Spleen (tissue), 11 donors: ENCODE measurements at regions not wholly inside any gene's neighbourhood (a gene's known extent, or its start where the extent isn't known, plus 50 kb on each side); places are given as distances from the start of the nearest gene placed in this dataset.

Experiments used
- DNase-seq: peaks from one replicate; pipeline ENCODE4 v3.0.0-alpha.2; 2020
- H3K27ac ChIP-seq, 8 donors: fragments of 200-600 bp; sonication (generic) in 7 of 8; 1 replicate in 4 of 8; 2 replicates in 4 of 8; pipeline versions ENCODE4 v1.5.0 to v1.8.0; 2016 to 2021; ENCODE audit warnings: inconsistent platforms in 4 of 8, mild to moderate bottlenecking in 4 of 8, moderate library complexity in 1 of 8
- H3K27me3 ChIP-seq, 7 donors: fragments of 200-600 bp; sonication (generic) in 6 of 7; replicated peaks in 1 of 7; 1 replicate in 4 of 7; 2 replicates in 3 of 7; pipeline versions ENCODE4 v1.5.0 to v1.8.0; 2016 to 2021; ENCODE audit warnings: inconsistent platforms in 3 of 7, mild to moderate bottlenecking in 1 of 7
- H3K36me3 ChIP-seq, 6 donors: fragments of 200-600 bp; sonication (generic) in 5 of 6; 1 replicate in 4 of 6; 2 replicates in 2 of 6; pipeline versions ENCODE4 v1.5.0 to v1.8.0; 2016 to 2021; ENCODE audit warnings: inconsistent platforms in 2 of 6
- H3K4me1 ChIP-seq, 6 donors: fragments of 200-600 bp; sonication (generic) in 5 of 6; 1 replicate in 3 of 6; 2 replicates in 3 of 6; pipeline versions ENCODE4 v1.5.0 to v1.8.0; 2016 to 2021; ENCODE audit warnings: inconsistent platforms in 3 of 6
- H3K4me3 ChIP-seq, 8 donors: fragments of 200-600 bp; sonication (generic) in 7 of 8; 1 replicate in 4 of 8; 2 replicates in 4 of 8; pipeline versions ENCODE4 v1.5.0 to v1.8.0; 2016 to 2021; ENCODE audit warnings: inconsistent platforms in 4 of 8, mild to moderate bottlenecking in 4 of 8, moderate library complexity in 2 of 8
- H3K9me3 ChIP-seq, 8 donors: fragments of 200-600 bp; sonication (generic) in 7 of 8; 1 replicate in 4 of 8; 2 replicates in 4 of 8; pipeline versions ENCODE4 v1.5.0 to v1.8.0; 2016 to 2021; ENCODE audit warnings: inconsistent platforms in 4 of 8
- POLR2A ChIP-seq, 3 donors: fragments of 450-650 bp; IDR thresholded peaks; one replicate each; pipeline ENCODE4 v1.5.1; 2017; ENCODE audit warnings: antibody characterized with exemption in 3 of 3, mild to moderate bottlenecking in 1 of 3
- POLR2AphosphoS5 ChIP-seq, 3 donors: sonication (generic); formaldehyde crosslinking; IDR thresholded peaks; one replicate each; pipeline ENCODE4 v1.5.1; 2017; ENCODE audit warnings: antibody characterized with exemption in 3 of 3
- WGBS, 5 donors: extraction: QIAGEN DNeasy Blood & Tissue Kit in 3 of 5; methylation state at CpG; one replicate each; pipeline versions ENCODE4 v1.1.5 to v1.1.7; 2013 to 2018; 5-methylcytosine and 5-hydroxymethylcytosine counted together
- intact Hi-C: fragments of 100-400 bp; cut with DNase I; formaldehyde crosslinking; loops from one replicate; pipeline ENCODE4 v1.15.0; 2023; ENCODE audit warnings: low total_unique reads
- TF ChIP-seq, protein P1 (sequence below), 11 experiments: fragments of 200-600 bp in 7 of 11; fragments of 450-650 bp in 4 of 11; sonication (generic) in 4 of 11; IDR thresholded peaks in 8 of 11; conservative IDR thresholded peaks in 3 of 11; 1 replicate in 7 of 11; 2 replicates in 4 of 11; pipeline versions ENCODE4 v1.4.0 to v1.8.0; 2016 to 2021; ENCODE audit warnings: antibody characterized with exemption in 11 of 11, inconsistent platforms in 4 of 11, mild to moderate bottlenecking in 1 of 11
- donor health status: healthy with polysubstance abuse.
- donor health status: DM: no; HTN: no; CAD: no; lungs with moderate emphysema.
- donor health status: DM: no; HTN: no; CAD: no.
- donor health status: Bipolar disorder and iron deficiency.
- donor health status: healthy.
- donor health status: DM: no; HTN: no; CAD: no.
- donor health status: DM: yes; HTN: yes; CAD: no.

DNA sequence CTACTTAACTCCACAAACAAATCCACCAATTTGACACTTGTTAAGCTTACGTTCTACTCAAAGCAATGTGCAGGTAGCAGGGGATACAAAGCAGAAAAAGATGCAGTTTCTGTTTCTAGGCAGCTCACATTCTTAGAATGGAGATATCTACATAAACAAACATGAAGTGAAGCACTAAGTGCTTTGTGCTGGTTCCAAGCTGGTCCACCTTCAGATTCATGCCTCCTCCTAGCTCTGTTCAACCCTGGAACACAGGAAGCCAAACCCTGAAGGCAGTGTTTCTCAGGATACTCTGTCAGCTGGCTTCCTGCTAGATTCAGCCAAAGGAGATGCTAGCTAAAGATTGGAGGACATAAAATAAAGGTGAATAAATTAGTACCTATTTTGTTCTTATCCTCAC, 55.3 kb upstream of the NOL4 start:
- Histone ChIP-seq H3K4me1 (no peaks in the 10 kb centered on the region), H3K9me3 (no peaks in the 10 kb centered on the region), H3K27ac (no peak overlapping the region), H3K27me3 (no peaks in the 10 kb centered on the region), H3K4me3 (no peak overlapping the region), H3K36me3 (no peaks in the 10 kb centered on the region)
- TF ChIP-seq POLR2AphosphoS5 (IDR thresholded peaks at IDR 0.05), result no peak
- TF ChIP-seq, protein P1, sequence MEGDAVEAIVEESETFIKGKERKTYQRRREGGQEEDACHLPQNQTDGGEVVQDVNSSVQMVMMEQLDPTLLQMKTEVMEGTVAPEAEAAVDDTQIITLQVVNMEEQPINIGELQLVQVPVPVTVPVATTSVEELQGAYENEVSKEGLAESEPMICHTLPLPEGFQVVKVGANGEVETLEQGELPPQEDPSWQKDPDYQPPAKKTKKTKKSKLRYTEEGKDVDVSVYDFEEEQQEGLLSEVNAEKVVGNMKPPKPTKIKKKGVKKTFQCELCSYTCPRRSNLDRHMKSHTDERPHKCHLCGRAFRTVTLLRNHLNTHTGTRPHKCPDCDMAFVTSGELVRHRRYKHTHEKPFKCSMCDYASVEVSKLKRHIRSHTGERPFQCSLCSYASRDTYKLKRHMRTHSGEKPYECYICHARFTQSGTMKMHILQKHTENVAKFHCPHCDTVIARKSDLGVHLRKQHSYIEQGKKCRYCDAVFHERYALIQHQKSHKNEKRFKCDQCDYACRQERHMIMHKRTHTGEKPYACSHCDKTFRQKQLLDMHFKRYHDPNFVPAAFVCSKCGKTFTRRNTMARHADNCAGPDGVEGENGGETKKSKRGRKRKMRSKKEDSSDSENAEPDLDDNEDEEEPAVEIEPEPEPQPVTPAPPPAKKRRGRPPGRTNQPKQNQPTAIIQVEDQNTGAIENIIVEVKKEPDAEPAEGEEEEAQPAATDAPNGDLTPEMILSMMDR (IDR thresholded peaks at IDR 0.05 in 8 of 11, conservative IDR thresholded peaks at IDR 0.05 in 3 of 11), result no peak
- no peak for TF ChIP-seq POLR2A (IDR thresholded peaks at IDR 0.05)
- no peak for DNase-seq
- 55 to 93% (median 79%) methylated on average over 1 of the region's 1 CpG for WGBS, 5 donors
- intact Hi-C loops, result no loop called here

DNA sequence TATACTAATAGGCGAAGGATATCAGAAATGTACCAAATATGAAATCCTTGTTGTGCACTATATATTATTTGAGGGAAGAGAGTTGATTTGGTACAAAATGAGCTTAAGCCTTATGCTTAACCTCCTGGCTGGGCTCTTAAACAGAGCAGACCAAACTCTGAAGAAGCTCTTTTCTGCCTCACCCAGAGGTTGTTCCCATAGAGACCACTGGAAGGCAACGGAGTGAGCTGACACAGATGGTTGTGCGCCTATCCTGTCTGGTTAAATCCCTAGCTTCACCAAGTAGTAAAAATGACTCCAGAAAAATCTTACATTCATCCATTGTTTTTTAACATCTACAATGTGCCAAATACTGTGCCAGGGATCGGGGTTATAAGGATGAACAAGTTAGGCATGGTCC, 55.9 kb upstream of the NOL4 start:
- no peaks in the 10 kb centered on the region for H3K4me1 ChIP-seq
- DNase-seq, result no peak
- H3K9me3 ChIP-seq, result no peaks in the 10 kb centered on the region
- H3K27ac ChIP-seq, result no peak overlapping the region
- intact Hi-C loops, result no loop called here
- no peaks in the 10 kb centered on the region for H3K36me3 ChIP-seq
- TF ChIP-seq POLR2AphosphoS5 (IDR thresholded peaks at IDR 0.05) (no peak), POLR2A (IDR thresholded peaks at IDR 0.05) (no peak)
- TF ChIP-seq, protein P1 (IDR thresholded peaks at IDR 0.05 in 8 of 11, conservative IDR thresholded peaks at IDR 0.05 in 3 of 11), result no peak
- H3K27me3 ChIP-seq, result no peaks in the 10 kb centered on the region
- WGBS, 5 donors, result 76 to 86% (median 82%) methylated on average over 4 of the region's 4 CpGs
- no peak overlapping the region for H3K4me3 ChIP-seq

DNA sequence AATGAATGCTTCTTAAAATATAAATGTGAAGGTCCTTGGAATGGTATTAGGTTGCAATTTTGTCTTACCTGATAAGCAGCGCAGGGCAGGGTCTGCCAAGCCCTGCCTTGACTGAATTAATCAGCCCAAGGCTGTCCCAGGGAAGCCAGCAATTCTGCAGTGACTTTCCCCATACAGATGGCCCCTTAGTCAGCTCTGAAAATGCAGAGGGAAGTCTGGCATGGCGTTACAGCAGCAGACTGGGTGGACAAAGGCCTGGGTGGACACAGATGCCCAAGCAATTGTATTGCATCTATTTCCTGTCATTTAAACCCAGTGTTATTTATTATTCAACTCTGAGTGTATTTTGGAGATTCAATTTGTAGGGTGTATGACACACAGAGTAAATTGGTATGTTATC, 56.6 kb upstream of the NOL4 start:
- TF ChIP-seq POLR2AphosphoS5 (IDR thresholded peaks at IDR 0.05) (no peak), POLR2A (IDR thresholded peaks at IDR 0.05) (no peak)
- TF ChIP-seq, protein P1 (IDR thresholded peaks at IDR 0.05 in 8 of 11, conservative IDR thresholded peaks at IDR 0.05 in 3 of 11), result no peak
- Histone ChIP-seq H3K9me3 (peaks cover 0 to 4% (median 0%) of the 10 kb centered on the region in 8 donors), H3K4me1 (no peaks in the 10 kb centered on the region), H3K36me3 (no peaks in the 10 kb centered on the region), H3K27ac (no peak overlapping the region), H3K4me3 (no peak overlapping the region), H3K27me3 (no peaks in the 10 kb centered on the region)
- WGBS, 5 donors, result 42 to 61% (median 58%) methylated on average over 2 of the region's 2 CpGs
- no peak for DNase-seq
- intact Hi-C loops, result no loop called here

DNA sequence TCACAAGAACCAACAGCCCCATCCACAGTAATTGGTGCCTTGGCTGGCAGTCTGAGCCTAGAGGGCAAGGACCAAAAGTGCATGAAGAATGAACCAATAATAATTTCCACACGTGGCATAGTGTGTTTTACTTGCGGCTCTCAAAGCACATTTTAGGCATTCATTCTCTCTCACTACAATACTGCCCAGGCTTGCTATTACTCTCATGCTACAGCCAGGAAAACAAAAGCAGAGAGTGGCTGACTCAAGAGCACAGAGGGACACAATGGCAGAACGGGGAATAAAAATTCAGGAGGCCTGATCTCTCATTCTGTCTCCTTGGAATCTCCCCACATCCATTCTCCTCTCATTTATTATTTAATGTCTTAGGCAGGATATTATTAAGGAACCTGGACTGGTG, 57.0 kb upstream of the NOL4 start:
- DNase-seq, result no peak
- Histone ChIP-seq H3K4me1 (no peaks in the 10 kb centered on the region), H3K27ac (no peak overlapping the region), H3K4me3 (no peak overlapping the region), H3K36me3 (no peaks in the 10 kb centered on the region), H3K9me3 (peaks cover 0 to 8% (median under 1%) of the 10 kb centered on the region in 8 donors), H3K27me3 (no peaks in the 10 kb centered on the region)
- WGBS, 5 donors, result 56 to 79% (median 73%) methylated on average over 3 of the region's 3 CpGs
- no peak for TF ChIP-seq POLR2AphosphoS5 (IDR thresholded peaks at IDR 0.05)
- no peak for TF ChIP-seq POLR2A (IDR thresholded peaks at IDR 0.05)
- TF ChIP-seq, protein P1 (IDR thresholded peaks at IDR 0.05 in 8 of 11, conservative IDR thresholded peaks at IDR 0.05 in 3 of 11), result no peak
- intact Hi-C loops, result no loop called here
